ENCODE measurements at regions not wholly inside any gene's neighbourhood (a gene's known extent, or its start where the extent isn't known, plus 50 kb on each side); places are given as distances from the start of the nearest gene placed in this dataset.
"Not testable (repeated sequence)": the region's sequence is repeated elsewhere in the genome, so short reads cannot be mapped to it uniquely, and the experiment has no call there.

GRCh38 chr19:30804751-30805150 lies 432.6 kb downstream of the ZNF536 start:
- DNase-seq: no peak

GRCh38 chr19:30804333-30804732 lies 432.1 kb downstream of the ZNF536 start:
- not testable (repeated sequence) for DNase-seq

- DNase-seq: no peak
Measured at GRCh38 chr19:30802424-30803013, 430.3 kb downstream of the ZNF536 start.

- DNase-seq: no peak
Measured at GRCh38 chr19:30799865-30800755, 427.9 kb downstream of the ZNF536 start.

DNA sequence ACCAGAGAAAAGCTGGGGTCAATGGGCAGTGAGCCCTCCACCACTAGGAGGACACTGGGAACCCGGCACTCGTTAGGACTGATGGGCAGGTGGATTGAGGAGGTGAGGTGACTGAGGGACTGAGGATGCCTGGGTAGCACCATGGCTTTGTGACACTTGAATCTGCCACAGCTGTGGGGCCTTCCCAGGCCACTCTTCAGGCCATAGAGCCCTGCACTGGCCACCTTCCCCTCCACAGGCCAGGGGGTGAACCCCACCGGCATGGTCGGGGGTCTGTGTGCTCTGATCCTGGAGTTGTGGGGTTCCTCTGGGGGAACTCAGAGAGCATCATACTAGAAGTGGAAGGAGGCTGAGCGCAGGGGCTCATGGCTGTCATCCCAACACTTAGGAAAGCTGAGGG lies 423.5 kb downstream of the ZNF536 start:
- DNase-seq: no peak

GRCh38 chr19:30792561-30793505 lies 420.6 kb downstream of the ZNF536 start:
- DNase-seq: no peak

- DNase-seq: no peak
Measured at GRCh38 chr19:30791088-30791487, 418.9 kb downstream of the ZNF536 start.

DNA sequence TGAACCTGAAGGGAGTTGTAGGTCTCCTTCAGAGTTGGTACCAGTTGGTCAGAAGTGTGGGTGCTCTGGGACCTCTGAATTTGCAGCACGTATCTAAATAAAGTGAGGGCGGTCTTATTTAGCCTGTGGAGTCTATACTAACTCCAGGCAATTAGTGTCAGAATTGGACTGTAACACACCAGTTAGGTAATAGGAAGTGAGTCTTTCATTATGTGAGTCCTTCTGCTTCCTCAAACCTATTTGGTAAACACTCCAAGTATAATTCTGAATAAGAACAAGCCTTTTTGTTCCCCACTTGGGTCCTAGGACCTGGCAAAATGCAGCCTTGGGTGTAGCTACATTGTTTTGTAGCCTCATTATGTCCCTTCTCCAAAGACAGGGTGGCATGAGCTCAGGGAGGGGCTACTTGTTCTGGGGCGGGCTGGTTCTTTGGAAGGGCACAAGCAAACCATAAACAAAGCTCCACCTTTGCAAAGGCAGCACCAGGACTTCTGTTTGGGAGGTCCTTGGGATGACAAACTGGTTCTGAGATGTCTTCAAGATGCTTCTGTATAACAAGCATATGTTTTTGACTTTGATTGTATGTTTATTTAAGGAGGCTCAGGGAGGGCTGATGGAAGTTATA lies 418.0 kb downstream of the ZNF536 start:
- no peak for DNase-seq

- DNase-seq: no peak
Measured at GRCh38 chr19:30788105-30788765, 416.1 kb downstream of the ZNF536 start.

GRCh38 chr19:30785458-30786137 lies 413.4 kb downstream of the ZNF536 start:
- no peak for DNase-seq

GRCh38 chr19:30784850-30785457 lies 412.8 kb downstream of the ZNF536 start:
- no peak for DNase-seq

DNA sequence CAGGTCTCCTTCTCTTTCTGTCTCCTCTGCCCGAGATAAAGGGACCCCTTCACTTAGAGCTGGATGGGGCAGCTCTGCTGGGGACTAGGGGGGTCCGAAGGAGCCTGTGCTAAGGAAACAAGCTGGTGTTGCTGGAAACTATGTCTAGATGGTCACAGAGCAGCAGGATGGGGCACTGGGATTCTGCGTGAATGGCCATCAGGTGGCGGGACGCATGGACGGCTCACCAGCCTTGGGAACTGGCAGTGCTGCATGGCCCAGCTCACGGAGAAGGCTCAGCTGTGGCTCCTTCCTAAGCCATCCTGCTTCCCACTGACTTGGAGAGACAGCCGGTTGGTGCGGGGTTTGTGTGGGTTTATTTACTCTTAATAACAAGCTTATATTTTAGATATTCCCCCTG lies 411.8 kb downstream of the ZNF536 start:
- no peak for DNase-seq

- no peak for DNase-seq
Measured at GRCh38 chr19:30783212-30783611, 411.0 kb downstream of the ZNF536 start.

- no peak for DNase-seq
Measured at GRCh38 chr19:30781519-30781918, 409.3 kb downstream of the ZNF536 start.

DNA sequence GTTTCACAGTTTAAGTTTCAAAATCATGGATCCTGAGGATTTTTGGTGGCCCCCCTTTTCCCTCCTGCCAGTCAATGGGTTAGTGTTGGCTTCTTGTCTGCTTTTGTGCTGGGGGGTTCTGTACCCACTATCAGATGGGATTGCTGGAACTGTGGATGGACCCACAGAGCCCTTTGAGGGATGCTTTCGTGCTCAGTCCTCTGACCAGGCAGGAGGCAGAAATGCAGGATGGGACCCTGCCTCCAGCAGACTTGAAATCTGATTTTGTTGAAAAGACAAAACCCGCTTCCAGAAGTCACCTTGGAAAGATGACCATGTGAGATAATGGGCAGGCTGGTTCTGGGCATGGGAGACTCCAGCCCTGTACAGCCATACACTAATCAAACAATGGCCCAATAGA lies 408.9 kb downstream of the ZNF536 start:
- no peak for DNase-seq

- no peak for DNase-seq
Measured at GRCh38 chr19:30780456-30780855, 408.3 kb downstream of the ZNF536 start.

GRCh38 chr19:30780032-30780431 lies 407.8 kb downstream of the ZNF536 start:
- DNase-seq: no peak

- DNase-seq: no peak
Measured at GRCh38 chr19:30778961-30779715, 407.0 kb downstream of the ZNF536 start.

GRCh38 chr19:30778061-30778460 lies 405.9 kb downstream of the ZNF536 start:
- no peak for DNase-seq

GRCh38 chr19:30775956-30776355 lies 403.8 kb downstream of the ZNF536 start:
- no peak for DNase-seq
